Kidney epithelial cell (primary cell): ENCODE measurements at regions not wholly inside any gene's neighbourhood (a gene's known extent, or its start where the extent isn't known, plus 50 kb on each side); places are given as distances from the start of the nearest gene placed in this dataset.
A peak's percentile ranks its signal among the peaks of the same experiment; 100 is the strongest.
"Not testable (repeated sequence)": the region's sequence is repeated elsewhere in the genome, so short reads cannot be mapped to it uniquely, and the experiment has no call there.

ENCODE experiments used
- DNase-seq: peaks from one replicate; pipeline ENCODE4 v3.0.0-alpha.2; 2010; ENCODE audit warnings: low read depth
- H3K27me3 ChIP-seq: 2 replicates; pipeline ENCODE4 v1.6.0; 2011; ENCODE audit warnings: low read length; ENCODE audit not compliant: control insufficient read depth, insufficient read depth
- H3K36me3 ChIP-seq: 2 replicates; pipeline ENCODE4 v1.5.1; 2011; ENCODE audit warnings: low read length; ENCODE audit not compliant: control insufficient read depth, insufficient read depth
- H3K4me3 ChIP-seq: 2 replicates; pipeline ENCODE4 v1.5.1; 2011; ENCODE audit warnings: low read depth, mild to moderate bottlenecking, control low read depth, low read length
- CTCF ChIP-seq: IDR thresholded peaks from 2 replicates; pipeline ENCODE4 v1.5.1; 2011; ENCODE audit warnings: mild to moderate bottlenecking, moderate library complexity, low read length, control low read depth, inconsistent platforms; ENCODE audit not compliant: insufficient read depth, poor library complexity, severe bottlenecking

- no peaks in the 10 kb centered on the region for H3K36me3 ChIP-seq
These were observed 56.1 kb downstream of the GPR85 start for GRCh38 chr7:113030489-113030888.

GRCh38 chr7:113026941-113027340, 59.7 kb downstream of the GPR85 start:
- Histone ChIP-seq H3K27me3 (no peaks in the 10 kb centered on the region), H3K36me3 (no peaks in the 10 kb centered on the region), H3K4me3 (no peak overlapping the region)
- peak; percentile 28 for DNase-seq
- no peak for TF ChIP-seq CTCF

More at GRCh38 chr7:113030489-113030888, 56.1 kb downstream of the GPR85 start:
- no peak for DNase-seq
- no peaks in the 10 kb centered on the region for H3K27me3 ChIP-seq
- H3K4me3 ChIP-seq = no peak overlapping the region
- no peak for TF ChIP-seq CTCF

GRCh38 chr7:113017144-113017857, 69.3 kb downstream of the GPR85 start:
- H3K27me3 ChIP-seq, H3K4me3 ChIP-seq, DNase-seq, H3K36me3 ChIP-seq: not testable (repeated sequence)

GRCh38 chr7:113015034-113015645, 71.5 kb downstream of the GPR85 start:
- H3K4me3 ChIP-seq = no peak overlapping the region
- DNase-seq = no peak

GRCh38 chr7:113013761-113014449, 72.7 kb downstream of the GPR85 start:
- no peaks in the 10 kb centered on the region for H3K36me3 ChIP-seq
- no peaks in the 10 kb centered on the region for H3K27me3 ChIP-seq
- DNase-seq = no peak
- H3K4me3 ChIP-seq = no peak overlapping the region
- no peak for TF ChIP-seq CTCF

More at GRCh38 chr7:113015034-113015645, 71.5 kb downstream of the GPR85 start:
- Histone ChIP-seq H3K27me3 (no peaks in the 10 kb centered on the region), H3K36me3 (no peaks in the 10 kb centered on the region)
- TF ChIP-seq CTCF = peak; percentile 34

- not testable (repeated sequence) for H3K27me3 ChIP-seq, H3K36me3 ChIP-seq, H3K4me3 ChIP-seq, DNase-seq
These were observed 73.8 kb downstream of the GPR85 start for GRCh38 chr7:113012862-113013261.

- Histone ChIP-seq H3K36me3 (no peaks in the 10 kb centered on the region), H3K4me3 (no peak overlapping the region), H3K27me3 (no peaks in the 10 kb centered on the region)
- no peak for DNase-seq
- TF ChIP-seq CTCF = no peak
These were observed 76.2 kb downstream of the GPR85 start for GRCh38 chr7:113010377-113010776.
